ENCODE measurements at regions not wholly inside any gene's neighbourhood (a gene's known extent, or its start where the extent isn't known, plus 50 kb on each side); places are given as distances from the start of the nearest gene placed in this dataset.

DNA sequence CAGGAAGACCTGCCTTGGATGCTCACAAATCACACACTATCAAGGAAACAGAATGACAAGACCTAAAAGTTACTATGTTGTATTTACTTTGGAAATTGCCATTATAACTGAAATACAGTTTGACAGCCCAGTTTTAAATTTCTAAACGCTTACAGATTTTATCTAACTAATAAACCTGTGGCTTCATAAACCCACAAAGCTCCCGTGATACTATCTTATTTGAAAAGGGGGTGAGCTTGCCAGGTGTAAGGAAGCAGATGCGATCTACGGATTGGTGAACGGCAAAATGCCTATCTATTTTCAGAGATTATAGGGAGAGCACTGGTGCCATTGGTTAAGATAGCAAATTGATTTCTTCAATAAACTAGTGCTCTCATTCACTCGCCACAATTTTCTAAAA, 485.5 kb downstream of the BCAT1 start:
- TF ChIP-seq, protein P1, sequence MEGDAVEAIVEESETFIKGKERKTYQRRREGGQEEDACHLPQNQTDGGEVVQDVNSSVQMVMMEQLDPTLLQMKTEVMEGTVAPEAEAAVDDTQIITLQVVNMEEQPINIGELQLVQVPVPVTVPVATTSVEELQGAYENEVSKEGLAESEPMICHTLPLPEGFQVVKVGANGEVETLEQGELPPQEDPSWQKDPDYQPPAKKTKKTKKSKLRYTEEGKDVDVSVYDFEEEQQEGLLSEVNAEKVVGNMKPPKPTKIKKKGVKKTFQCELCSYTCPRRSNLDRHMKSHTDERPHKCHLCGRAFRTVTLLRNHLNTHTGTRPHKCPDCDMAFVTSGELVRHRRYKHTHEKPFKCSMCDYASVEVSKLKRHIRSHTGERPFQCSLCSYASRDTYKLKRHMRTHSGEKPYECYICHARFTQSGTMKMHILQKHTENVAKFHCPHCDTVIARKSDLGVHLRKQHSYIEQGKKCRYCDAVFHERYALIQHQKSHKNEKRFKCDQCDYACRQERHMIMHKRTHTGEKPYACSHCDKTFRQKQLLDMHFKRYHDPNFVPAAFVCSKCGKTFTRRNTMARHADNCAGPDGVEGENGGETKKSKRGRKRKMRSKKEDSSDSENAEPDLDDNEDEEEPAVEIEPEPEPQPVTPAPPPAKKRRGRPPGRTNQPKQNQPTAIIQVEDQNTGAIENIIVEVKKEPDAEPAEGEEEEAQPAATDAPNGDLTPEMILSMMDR (IDR thresholded peaks at IDR 0.05; ENCODE audit: insufficient read depth, low read length, poor library complexity, severe bottlenecking): no peak
- Histone ChIP-seq H3K4me3 (ENCODE audit: low read depth, low read length) (no peak overlapping the region), H3K27me3 (ENCODE audit: control insufficient read depth, insufficient read depth, low read length) (no peaks in the 10 kb centered on the region), H3K36me3 (ENCODE audit: control insufficient read depth, insufficient read depth, low read length) (no peaks in the 10 kb centered on the region)
- DNase-seq (ENCODE audit: low read depth): no peak

DNA sequence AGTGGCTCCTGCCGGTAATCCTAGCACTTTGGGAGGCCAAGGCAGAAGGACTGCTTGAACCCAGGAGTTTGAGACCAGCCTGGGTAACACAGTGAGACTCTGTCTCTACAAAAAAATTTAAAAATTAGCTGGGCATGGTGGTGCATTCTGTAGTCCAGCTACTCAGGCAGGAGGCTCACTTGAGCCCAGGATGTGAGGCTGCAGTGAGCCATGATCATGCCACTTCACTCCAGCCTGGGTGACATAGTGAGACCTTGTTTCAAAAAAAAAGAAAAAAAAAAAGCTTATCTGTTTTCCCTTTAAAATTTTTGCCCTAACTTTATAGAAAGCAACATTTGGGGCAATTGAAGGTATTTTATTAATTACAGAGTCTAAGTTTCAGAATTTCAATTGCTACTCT, 486.0 kb downstream of the BCAT1 start:
- DNase-seq (ENCODE audit: low read depth): no peak
- H3K36me3 ChIP-seq (ENCODE audit: control insufficient read depth, insufficient read depth, low read length): no peaks in the 10 kb centered on the region
- H3K27me3 ChIP-seq (ENCODE audit: control insufficient read depth, insufficient read depth, low read length): no peaks in the 10 kb centered on the region
- H3K4me3 ChIP-seq (ENCODE audit: low read depth, low read length): no peak overlapping the region
- TF ChIP-seq, protein P1 (IDR thresholded peaks at IDR 0.05; ENCODE audit: insufficient read depth, low read length, poor library complexity, severe bottlenecking): no peak

DNA sequence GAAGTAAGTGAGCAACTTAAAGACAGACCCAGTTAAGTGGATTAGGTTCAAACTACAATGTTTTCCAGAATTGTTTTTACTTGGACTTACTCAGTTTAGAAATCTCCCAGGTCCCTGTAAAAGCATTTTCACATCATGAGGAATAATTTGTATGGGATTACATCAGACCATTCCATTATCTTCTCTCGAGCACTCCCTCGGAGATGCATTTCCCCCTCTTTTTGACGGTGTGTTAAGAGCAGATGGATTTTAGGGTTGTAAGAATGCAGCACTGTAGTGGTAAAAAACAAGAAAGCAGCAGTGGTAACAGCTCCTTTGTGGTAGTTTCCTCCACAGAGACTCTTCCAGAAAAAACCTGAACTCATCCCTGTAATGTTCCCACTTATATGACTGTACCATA, 488.4 kb downstream of the BCAT1 start:
- no peak for DNase-seq (ENCODE audit: low read depth)
- no peaks in the 10 kb centered on the region for H3K27me3 ChIP-seq (ENCODE audit: control insufficient read depth, insufficient read depth, low read length)
- H3K4me3 ChIP-seq (ENCODE audit: low read depth, low read length): no peak overlapping the region
- no peaks in the 10 kb centered on the region for H3K36me3 ChIP-seq (ENCODE audit: control insufficient read depth, insufficient read depth, low read length)
- TF ChIP-seq, protein P1 (IDR thresholded peaks at IDR 0.05; ENCODE audit: insufficient read depth, low read length, poor library complexity, severe bottlenecking): no peak

DNA sequence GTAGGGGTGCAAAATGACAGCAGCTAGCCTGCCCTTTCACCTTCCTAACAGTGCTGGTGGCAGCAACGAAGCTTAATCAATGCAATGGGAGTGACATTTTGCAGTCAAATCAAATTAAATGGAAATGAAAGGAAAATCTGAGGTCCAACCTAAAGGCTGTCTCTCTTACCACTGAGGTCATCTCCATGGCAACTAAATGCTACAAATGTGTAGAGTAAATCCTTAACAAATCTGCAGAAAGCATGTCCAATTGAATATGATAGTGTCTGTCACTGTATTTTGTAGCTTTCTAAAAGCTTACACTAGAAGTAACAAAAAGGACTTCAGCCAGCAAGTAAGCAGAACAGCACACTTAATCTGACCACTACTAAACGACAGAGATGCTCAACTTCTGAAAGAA, 488.8 kb downstream of the BCAT1 start:
- TF ChIP-seq, protein P1 (IDR thresholded peaks at IDR 0.05; ENCODE audit: insufficient read depth, low read length, poor library complexity, severe bottlenecking): no peak
- Histone ChIP-seq H3K27me3 (ENCODE audit: control insufficient read depth, insufficient read depth, low read length) (no peaks in the 10 kb centered on the region), H3K36me3 (ENCODE audit: control insufficient read depth, insufficient read depth, low read length) (no peaks in the 10 kb centered on the region), H3K4me3 (ENCODE audit: low read depth, low read length) (no peak overlapping the region)
- DNase-seq (ENCODE audit: low read depth): no peak

DNA sequence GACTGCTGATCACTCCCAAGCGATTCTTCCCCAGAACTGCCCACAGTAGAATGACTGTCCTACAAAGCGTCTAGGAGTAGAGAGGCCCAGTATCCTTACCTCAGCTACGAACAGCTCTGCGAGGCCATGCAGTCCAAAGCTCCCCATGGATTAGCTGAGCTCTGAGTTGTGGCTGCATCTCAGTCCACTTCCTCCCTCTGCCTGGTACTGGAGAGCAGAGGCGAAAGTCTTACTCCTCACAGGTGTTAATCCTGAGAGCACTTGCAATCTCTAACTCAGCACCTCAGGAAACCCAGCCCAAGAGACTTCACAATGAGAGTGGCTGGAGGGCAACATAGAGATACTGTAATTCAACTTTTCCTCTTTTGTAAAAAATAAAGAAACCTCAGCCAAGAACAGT, 493.1 kb downstream of the BCAT1 start:
- no peak overlapping the region for H3K4me3 ChIP-seq (ENCODE audit: low read depth, low read length)
- no peaks in the 10 kb centered on the region for H3K36me3 ChIP-seq (ENCODE audit: control insufficient read depth, insufficient read depth, low read length)
- no peak for DNase-seq (ENCODE audit: low read depth)
- H3K27me3 ChIP-seq (ENCODE audit: control insufficient read depth, insufficient read depth, low read length): no peaks in the 10 kb centered on the region
- TF ChIP-seq, protein P1 (IDR thresholded peaks at IDR 0.05; ENCODE audit: insufficient read depth, low read length, poor library complexity, severe bottlenecking): no peak

DNA sequence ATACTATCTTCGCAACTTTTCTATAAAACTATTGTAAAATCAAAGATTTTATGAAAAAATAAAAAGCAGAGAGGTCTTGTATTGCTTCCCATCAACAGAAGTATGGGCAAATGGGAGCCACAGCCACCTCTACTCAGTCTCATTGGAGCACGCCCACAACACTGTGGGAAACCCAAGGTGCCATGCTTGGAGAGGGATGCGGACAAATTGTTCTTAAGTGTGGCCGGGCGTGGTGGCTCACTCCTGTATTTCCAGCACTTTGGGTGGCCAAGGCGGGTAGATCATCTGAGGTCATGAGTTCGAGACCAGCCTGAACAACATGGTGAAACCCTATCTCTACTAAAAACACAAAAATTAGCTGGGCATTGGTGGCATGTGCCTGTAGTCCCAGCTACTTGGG, 498.2 kb upstream of the SOX5 start:
- DNase-seq (ENCODE audit: low read depth): no peak
- no peaks in the 10 kb centered on the region for H3K27me3 ChIP-seq (ENCODE audit: control insufficient read depth, insufficient read depth, low read length)
- TF ChIP-seq, protein P1 (IDR thresholded peaks at IDR 0.05; ENCODE audit: insufficient read depth, low read length, poor library complexity, severe bottlenecking): no peak
- H3K36me3 ChIP-seq (ENCODE audit: control insufficient read depth, insufficient read depth, low read length): no peaks in the 10 kb centered on the region
- H3K4me3 ChIP-seq (ENCODE audit: low read depth, low read length): no peak overlapping the region

Data from kidney epithelial cell (primary cell).